Kidney tubule cell (primary cell): ENCODE measurements at regions not wholly inside any gene's neighbourhood (a gene's known extent, or its start where the extent isn't known, plus 50 kb on each side); places are given as distances from the start of the nearest gene placed in this dataset.
"Not testable (repeated sequence)": the region's sequence is repeated elsewhere in the genome, so short reads cannot be mapped to it uniquely, and the experiment has no call there.

Experiments
- DNase-seq: peaks from one replicate; pipeline ENCODE4 v3.0.0-alpha.2; 2018; ENCODE audit warnings: low spot score

DNA sequence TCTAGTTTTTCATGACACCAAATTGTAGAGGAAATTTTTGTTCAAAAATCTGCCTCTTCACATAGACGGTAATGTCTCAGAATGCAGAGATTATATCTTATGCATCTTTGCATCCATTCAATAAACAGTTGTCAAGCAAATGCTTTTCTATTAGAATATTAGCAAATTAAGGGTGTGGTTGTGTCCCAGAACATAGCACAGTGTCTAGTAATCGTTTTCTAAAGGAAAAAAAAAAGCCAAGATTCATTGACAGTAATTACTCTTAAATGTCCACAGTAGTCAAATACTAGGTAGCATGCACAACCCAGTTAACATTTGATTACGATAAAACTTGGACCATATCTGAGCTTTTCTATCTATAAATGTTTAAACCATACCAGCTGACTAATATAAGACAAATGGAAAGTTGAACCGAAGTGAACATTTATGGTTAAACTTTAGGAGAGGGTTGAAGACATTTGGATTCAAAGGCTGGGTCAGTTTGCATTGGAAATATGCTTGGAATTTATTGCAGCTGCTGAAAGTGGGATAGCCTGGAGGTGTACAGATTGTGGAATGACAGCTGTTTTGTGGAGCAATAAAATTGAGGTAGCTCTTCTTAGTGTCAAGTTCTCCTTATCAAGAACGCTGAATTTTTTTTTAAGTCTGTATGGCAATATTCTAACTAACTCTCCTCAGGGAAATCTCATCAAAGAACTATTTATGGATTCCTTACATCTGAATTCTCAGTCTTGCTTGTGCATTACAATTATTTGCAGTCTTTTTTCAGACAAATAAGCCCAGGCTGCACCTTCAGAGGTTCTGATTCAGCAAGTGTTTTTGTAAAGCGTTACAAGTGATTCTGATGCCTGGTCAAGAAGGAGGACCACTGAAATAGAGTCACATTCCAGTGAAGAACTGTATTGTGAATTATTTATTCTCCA, 66.7 kb upstream of the ATP2B1 start:
- DNase-seq, result peak; percentile 76

DNA sequence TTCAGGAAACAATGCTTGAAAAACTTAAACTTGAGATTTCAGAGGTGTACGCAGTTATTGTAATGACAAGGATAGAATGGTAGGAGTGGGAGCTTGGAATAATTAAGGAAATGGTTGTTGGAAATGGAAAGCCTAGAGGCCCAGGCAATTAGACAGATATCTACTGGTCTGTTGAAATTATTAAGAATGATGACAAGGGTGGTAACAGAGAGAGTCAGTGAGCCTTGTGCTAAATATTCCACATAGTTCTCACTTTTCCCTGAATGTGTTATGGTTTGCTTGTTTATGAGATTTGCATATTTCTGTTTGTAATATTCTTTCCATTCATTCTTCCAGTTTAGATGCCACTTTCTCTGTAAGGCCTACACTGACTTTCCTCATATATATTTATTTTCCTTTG, 66.0 kb upstream of the ATP2B1 start:
- DNase-seq, result no peak

DNA sequence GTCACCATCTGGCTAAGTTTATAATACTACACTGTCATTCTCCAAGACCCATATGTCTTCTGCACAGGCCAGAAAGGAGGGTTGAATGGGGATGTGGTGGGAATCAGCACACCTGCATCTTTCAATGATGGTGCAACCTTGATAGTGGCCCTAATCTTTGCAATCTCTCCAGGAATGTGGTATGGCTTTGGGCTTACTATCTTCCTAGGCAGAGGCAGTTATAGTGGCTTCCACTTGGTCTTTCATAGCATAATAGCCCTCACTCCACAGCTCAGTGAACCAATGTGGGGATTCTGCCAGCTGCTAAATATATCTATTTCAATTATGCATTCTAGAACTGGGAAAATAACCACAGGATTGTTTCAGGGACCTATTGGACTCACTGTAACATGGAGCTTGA, 61.8 kb upstream of the ATP2B1 start:
- no peak for DNase-seq

DNA sequence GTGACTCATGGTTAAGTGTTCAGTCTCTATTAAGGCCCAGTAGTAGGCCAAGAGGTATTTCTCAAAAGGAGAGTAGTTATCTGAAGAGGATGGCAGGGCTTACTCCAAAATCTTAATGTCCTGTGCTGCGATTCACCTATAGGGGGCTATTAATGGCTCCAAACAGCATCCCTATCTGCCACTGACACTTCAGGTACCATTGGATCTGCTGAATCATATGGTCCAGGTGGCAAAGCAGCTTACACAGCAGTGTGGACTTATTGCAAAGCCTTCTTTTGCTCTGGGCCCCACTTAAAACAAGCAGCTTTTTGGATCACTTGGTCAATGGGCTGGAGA, 60.8 kb upstream of the ATP2B1 start:
- no peak for DNase-seq

DNA sequence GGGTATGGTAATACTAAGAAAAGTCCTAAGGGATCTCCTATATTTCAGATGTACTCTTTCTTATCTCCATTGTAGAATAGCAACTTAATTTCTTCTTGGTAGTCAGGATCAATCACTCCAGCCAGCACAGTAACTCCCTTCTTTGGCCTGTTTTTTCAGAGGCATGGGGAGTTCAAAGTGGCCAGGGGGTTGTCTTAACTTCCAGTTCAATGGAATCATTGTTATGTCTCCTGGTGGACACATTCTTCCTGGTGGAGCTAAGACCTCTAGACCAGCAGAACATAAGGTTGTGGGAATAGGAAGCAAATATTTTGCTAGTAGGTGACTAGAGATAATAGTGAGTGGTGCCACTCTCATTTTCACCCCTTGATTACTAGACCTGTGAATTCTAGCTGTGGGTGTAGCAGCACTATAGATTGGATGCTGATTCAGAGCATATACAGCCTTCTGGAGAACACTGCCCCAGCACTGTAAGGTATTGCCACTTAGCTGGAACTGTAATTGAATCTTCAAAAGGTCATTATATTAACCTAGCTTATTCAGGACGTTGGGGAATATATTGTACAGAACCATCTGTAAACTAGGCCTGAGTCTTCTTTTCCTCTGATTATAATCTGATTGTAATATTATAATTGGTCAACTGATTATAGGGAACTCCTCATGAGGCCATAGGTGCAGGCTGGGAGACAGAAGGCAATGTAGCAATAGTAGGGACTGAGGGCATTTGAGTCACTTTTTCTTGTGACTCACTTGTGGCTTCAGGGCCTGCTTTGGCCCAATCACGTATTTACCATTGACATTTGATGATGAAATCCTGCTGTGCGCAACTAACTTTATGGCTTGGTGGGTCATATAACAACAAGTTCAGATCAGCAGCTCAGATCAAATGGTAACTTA, 60.2 kb upstream of the ATP2B1 start:
- DNase-seq, result peak; percentile 84

DNA sequence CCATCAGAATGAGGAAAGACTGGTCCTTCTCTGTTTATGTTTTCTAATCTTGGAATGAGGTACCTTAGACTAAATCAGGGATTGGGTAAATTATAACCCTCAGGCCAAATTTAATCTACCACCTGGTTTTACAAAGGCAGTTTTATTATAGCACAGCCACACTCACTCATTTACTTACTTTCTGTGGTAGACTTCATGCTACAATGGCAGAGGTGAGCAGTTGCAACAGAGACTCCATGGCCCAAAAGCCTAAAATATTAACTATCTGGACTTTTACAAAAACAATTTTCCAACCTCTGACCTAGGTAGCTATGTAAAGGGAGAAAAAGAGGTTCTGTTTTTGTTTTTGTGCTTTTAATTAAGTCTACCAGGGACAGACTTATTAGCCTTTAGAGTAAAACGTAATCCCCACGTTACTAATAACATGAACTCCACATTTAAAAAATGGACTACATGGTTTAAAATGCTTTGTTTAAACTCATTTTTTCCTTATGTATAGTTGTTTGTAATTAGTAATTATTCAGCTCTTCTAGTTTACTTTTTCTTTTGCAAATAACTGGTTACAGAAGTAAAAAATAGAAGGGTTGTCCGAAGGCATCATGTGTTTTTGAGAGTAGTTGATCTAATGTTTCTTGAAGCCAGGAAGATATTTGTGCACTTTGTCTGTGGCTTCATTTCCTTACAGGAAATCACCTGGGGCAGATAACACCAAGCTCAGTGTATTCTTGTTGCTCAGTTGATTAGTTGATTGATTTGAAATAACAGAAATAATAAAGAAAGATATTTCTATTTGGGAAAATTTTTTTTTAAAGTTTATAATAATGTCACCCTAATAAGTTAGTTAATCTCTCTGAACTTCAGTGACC, 57.6 kb upstream of the ATP2B1 start:
- no peak for DNase-seq

DNA sequence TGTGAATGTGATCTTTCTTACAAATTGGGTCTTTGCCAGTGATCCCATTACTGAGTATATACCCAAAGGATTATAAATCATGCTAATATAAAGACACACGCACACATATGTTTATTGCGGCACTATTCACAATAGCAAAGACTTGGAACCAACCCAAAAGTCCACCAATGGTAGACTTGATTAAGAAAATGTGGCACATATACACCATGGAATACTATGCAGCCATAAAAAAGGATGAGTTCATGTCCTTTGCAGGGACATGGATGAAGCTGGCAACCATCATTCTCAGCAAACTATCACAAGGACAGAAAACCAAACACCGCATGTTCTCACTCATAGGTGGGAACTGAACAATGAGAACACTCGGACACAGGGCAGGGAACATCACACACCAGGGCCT, 55.5 kb upstream of the ATP2B1 start:
- not testable (repeated sequence) for DNase-seq

DNA sequence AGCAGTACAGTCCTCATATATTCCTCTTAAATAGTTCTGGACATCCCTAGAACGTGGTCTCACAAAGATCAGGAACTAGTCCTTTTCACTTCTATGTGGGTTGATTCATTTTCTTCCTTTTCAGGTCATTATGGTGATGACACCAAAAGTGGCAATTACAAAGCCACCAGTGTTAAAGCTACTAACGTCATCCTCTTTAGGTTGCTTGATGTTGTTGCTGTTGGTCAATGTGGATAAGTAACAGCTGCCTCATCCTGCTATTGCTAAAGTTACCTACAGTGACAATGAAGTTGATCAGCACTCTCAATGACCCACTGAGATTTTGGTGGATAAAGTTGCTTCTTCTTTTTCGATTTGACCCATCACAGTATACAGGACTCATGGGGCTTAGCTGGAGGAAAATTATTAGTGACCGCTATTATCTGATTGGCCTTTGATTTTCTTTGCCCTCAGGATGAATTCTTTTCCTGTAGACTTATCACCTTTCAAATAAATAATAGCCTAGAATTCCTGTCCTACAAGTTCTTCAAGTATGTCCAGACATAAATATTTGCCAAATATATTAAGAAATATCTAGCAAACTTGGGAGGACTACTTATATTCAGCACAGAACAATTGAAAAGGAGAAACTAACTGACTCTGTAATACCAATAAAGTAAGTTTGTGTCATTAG, 54.0 kb upstream of the ATP2B1 start:
- DNase-seq, result no peak

DNA sequence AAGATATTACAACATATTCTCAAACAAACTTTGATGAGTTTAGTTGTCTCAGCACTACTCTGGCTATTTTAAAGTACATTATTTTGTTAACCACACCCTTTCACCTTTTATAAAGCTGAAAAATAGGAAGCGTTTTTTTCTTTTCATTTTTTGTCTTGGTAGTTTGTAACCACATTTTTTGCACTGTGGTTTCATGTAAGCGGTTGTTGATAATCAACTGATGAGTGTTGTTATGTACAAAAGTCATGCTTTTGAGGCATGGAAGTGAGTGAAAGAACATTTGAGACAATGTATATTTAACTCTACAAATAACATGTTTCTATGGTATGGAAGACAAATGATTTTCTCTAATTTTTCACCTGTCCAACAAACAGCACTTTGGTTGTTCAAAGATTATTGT, 52.1 kb upstream of the ATP2B1 start:
- DNase-seq, result no peak
